Esophagus squamous epithelium (tissue), 4 donors: ENCODE measurements at regions not wholly inside any gene's neighbourhood (a gene's known extent, or its start where the extent isn't known, plus 50 kb on each side); places are given as distances from the start of the nearest gene placed in this dataset.

Source experiments
- POLR2A ChIP-seq, 4 donors: fragments of 450-650 bp; IDR thresholded peaks; one replicate each; pipeline ENCODE4 v1.6.1; 2017; ENCODE audit warnings: antibody characterized with exemption in 4 of 4, mild to moderate bottlenecking in 4 of 4, moderate library complexity in 3 of 4
- TF ChIP-seq, protein P1 (sequence below), 6 experiments: fragments of 450-650 bp in 4 of 6; fragments of 200-600 bp in 2 of 6; sonication (generic) in 2 of 6; IDR thresholded peaks; one replicate each; pipeline ENCODE4 v1.5.1; 2016 to 2019; ENCODE audit warnings: antibody characterized with exemption in 6 of 6, mild to moderate bottlenecking in 4 of 6, moderate library complexity in 4 of 6

DNA sequence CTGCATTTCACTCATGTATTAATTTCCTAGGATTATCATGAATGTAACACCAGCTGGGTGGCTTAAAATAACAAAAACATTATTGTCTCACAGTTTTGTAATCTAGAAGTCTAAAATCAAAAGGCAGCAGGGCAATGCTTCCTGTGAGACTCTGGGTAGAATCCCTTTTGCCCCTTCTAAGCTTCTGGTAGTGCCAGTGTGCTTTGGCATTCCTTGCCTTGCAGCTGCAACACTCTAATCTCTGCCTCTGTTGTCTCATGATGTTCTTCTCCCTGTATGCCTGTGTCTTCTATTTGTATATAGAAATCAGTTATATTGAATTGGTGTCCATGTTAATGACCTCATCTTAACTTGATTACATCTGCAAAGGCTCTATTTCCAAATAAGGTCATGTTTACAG is 1117.3 kb downstream of the PCDH18 start:
- no peak for TF ChIP-seq POLR2A (IDR thresholded peaks at IDR 0.05)
- TF ChIP-seq, protein P1, sequence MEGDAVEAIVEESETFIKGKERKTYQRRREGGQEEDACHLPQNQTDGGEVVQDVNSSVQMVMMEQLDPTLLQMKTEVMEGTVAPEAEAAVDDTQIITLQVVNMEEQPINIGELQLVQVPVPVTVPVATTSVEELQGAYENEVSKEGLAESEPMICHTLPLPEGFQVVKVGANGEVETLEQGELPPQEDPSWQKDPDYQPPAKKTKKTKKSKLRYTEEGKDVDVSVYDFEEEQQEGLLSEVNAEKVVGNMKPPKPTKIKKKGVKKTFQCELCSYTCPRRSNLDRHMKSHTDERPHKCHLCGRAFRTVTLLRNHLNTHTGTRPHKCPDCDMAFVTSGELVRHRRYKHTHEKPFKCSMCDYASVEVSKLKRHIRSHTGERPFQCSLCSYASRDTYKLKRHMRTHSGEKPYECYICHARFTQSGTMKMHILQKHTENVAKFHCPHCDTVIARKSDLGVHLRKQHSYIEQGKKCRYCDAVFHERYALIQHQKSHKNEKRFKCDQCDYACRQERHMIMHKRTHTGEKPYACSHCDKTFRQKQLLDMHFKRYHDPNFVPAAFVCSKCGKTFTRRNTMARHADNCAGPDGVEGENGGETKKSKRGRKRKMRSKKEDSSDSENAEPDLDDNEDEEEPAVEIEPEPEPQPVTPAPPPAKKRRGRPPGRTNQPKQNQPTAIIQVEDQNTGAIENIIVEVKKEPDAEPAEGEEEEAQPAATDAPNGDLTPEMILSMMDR (IDR thresholded peaks at IDR 0.05), result no peak
